ENCODE measurements at regions not wholly inside any gene's neighbourhood (a gene's known extent, or its start where the extent isn't known, plus 50 kb on each side); places are given as distances from the start of the nearest gene placed in this dataset.
"Not testable (repeated sequence)": the region's sequence is repeated elsewhere in the genome, so short reads cannot be mapped to it uniquely, and the experiment has no call there.

GRCh38 chr6:27651371-27651732 is 178.4 kb upstream of the ZNF184 start:
- Histone ChIP-seq H3K4me1 (no peaks in the 10 kb centered on the region), H3K27me3 (peaks cover 93% of the 10 kb centered on the region), H3K4me3 (no peak overlapping the region), H3K36me3 (no peaks in the 10 kb centered on the region), H3K9me3 (peaks cover 0 to 9% (median 0%) of the 10 kb centered on the region in 3 donors), H3K27ac (no peak overlapping the region)
- ATAC-seq: no peak
- 11 to 12% methylated on average over 5 to 6 of the region's 7 CpGs for WGBS, 2 donors (ENCODE audit: low coverage in 1 of 2)
- TF ChIP-seq POLR2AphosphoS5 (IDR thresholded peaks at IDR 0.05) (no peak), EP300 (IDR thresholded peaks at IDR 0.05) (no peak), POLR2A (IDR thresholded peaks at IDR 0.05) (no peak)
- TF ChIP-seq, protein P1, sequence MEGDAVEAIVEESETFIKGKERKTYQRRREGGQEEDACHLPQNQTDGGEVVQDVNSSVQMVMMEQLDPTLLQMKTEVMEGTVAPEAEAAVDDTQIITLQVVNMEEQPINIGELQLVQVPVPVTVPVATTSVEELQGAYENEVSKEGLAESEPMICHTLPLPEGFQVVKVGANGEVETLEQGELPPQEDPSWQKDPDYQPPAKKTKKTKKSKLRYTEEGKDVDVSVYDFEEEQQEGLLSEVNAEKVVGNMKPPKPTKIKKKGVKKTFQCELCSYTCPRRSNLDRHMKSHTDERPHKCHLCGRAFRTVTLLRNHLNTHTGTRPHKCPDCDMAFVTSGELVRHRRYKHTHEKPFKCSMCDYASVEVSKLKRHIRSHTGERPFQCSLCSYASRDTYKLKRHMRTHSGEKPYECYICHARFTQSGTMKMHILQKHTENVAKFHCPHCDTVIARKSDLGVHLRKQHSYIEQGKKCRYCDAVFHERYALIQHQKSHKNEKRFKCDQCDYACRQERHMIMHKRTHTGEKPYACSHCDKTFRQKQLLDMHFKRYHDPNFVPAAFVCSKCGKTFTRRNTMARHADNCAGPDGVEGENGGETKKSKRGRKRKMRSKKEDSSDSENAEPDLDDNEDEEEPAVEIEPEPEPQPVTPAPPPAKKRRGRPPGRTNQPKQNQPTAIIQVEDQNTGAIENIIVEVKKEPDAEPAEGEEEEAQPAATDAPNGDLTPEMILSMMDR (IDR thresholded peaks at IDR 0.05): no peak

GRCh38 chr6:27650620-27651370 is 177.9 kb upstream of the ZNF184 start:
- H3K27me3 ChIP-seq: peaks cover 95% of the 10 kb centered on the region
- ATAC-seq: no peak
- H3K36me3 ChIP-seq: no peaks in the 10 kb centered on the region
- H3K27ac ChIP-seq: no peak overlapping the region
- WGBS, 2 donors (ENCODE audit: low coverage in 1 of 2): 0 to 7% methylated on average over 8 to 16 of the region's 17 CpGs
- H3K4me1 ChIP-seq: no peaks in the 10 kb centered on the region
- TF ChIP-seq EP300 (IDR thresholded peaks at IDR 0.05): no peak
- TF ChIP-seq POLR2AphosphoS5 (IDR thresholded peaks at IDR 0.05): no peak
- no peak for TF ChIP-seq POLR2A (IDR thresholded peaks at IDR 0.05)
- TF ChIP-seq, protein P1 (IDR thresholded peaks at IDR 0.05): no peak
- H3K9me3 ChIP-seq: peaks cover 0 to 9% (median 0%) of the 10 kb centered on the region in 3 donors
- H3K4me3 ChIP-seq: no peak overlapping the region

GRCh38 chr6:27644528-27644927 is 171.6 kb upstream of the ZNF184 start:
- H3K27me3 ChIP-seq: peaks cover 91% of the 10 kb centered on the region
- no peaks in the 10 kb centered on the region for H3K36me3 ChIP-seq
- no peaks in the 10 kb centered on the region for H3K4me1 ChIP-seq
- H3K4me3 ChIP-seq: no peak overlapping the region
- H3K9me3 ChIP-seq: peaks cover 0 to 20% (median 0%) of the 10 kb centered on the region in 3 donors
- TF ChIP-seq POLR2A (IDR thresholded peaks at IDR 0.05) (no peak), POLR2AphosphoS5 (IDR thresholded peaks at IDR 0.05) (no peak), EP300 (IDR thresholded peaks at IDR 0.05) (no peak)
- TF ChIP-seq, protein P1 (IDR thresholded peaks at IDR 0.05): no peak
- 20 to 54% methylated on average over 1 to 3 of the region's 6 CpGs for WGBS, 2 donors (ENCODE audit: low coverage in 1 of 2)
- ATAC-seq: no peak
- no peak overlapping the region for H3K27ac ChIP-seq

DNA sequence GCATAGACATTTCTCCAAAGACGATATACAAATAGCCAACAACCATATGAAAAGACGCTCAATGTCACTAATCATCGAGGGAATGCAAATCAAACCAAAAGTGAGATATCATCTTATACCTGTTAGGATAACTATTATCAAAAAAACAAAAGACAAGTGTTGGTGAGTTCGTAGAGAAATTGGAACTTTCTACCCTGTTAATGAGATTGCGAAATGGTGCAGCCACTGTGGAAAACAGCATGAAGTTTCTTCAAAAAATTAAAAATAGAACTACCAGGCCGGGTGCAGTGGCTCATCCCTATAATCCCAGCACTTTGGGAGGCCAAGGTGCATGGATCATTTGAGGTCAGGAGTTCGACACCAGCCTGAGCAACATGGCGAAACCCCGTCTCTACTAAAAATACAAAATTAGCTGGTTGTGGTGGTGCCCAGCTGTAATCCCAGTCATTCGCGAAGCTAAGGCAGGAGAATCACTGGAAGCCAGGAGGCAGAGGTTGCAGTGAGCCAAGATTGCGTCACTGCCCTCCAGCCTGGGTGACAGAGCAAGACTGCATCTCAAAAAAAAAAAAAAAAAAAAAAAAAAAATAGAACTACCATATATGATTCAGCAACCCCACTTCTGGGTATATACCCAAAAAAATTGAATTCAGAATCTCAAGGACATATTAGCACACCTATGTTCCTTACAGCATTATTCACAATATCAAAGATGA is 170.0 kb upstream of the ZNF184 start:
- no peak for TF ChIP-seq POLR2A (IDR thresholded peaks at IDR 0.05)
- TF ChIP-seq EP300 (IDR thresholded peaks at IDR 0.05): no peak
- TF ChIP-seq, protein P1 (IDR thresholded peaks at IDR 0.05): no peak
- no peak for TF ChIP-seq POLR2AphosphoS5 (IDR thresholded peaks at IDR 0.05)
- peaks cover 90% of the 10 kb centered on the region for H3K27me3 ChIP-seq
- no peaks in the 10 kb centered on the region for H3K36me3 ChIP-seq
- ATAC-seq: no peak
- H3K4me1 ChIP-seq: no peaks in the 10 kb centered on the region
- H3K27ac ChIP-seq: no peak overlapping the region
- WGBS, 2 donors (ENCODE audit: low coverage in 1 of 2): 87 to 100% methylated on average over 5 to 6 of the region's 12 CpGs
- H3K4me3 ChIP-seq: no peak overlapping the region
- peaks cover 0 to 20% (median 0%) of the 10 kb centered on the region in 3 donors for H3K9me3 ChIP-seq

DNA sequence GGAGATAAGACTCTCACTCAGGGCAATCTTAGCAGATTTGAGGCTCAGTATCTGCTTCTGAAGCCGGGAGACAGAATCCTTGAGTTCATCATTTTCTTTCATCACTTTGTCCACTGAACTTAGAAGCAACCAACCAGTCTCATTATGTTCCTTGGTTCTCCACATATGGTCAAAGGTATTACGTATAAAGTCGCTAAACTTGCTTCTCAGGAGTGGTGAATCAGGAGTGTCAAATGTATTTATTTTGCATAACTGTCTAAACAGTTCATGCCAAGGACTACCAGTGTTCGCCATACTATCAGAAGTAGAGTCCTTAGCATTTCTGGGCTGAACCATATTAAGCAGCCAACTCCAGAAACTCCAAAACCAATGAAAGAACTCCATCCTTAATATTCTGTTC is 163.0 kb upstream of the ZNF184 start:
- Histone ChIP-seq H3K27me3 (peaks cover 94% of the 10 kb centered on the region), H3K9me3 (peaks cover 0 to 13% (median 0%) of the 10 kb centered on the region in 3 donors)
- H3K36me3 ChIP-seq, H3K27ac ChIP-seq, H3K4me3 ChIP-seq, ATAC-seq, H3K4me1 ChIP-seq: not testable (repeated sequence)
- WGBS, 2 donors (ENCODE audit: low coverage in 1 of 2): 75 to 94% methylated on average over 3 to 4 of the region's 4 CpGs

DNA sequence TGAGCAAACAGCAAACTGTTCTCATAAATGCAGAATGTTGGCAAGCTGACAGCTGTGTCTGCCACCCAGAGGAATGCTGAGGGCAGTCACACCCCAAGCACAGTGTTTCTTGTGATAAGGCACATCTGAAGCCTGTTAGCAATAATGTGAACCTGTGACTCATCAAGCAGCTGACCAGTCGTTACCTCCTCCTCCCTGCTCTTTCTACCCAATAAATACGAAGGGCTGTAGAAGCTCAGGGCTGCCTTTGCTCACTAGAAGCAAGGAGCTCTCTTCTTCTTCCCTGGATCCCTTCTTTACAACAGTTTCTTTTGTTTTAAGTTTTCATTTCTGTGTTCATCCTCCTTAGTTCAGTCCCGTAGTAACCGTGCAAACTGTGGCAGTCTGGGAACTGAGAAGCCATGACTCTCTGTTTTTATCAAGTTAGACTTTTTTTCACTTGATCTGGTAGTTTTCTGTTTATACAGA is 160.3 kb upstream of the ZNF184 start:
- not testable (repeated sequence) for ATAC-seq, H3K9me3 ChIP-seq, H3K4me3 ChIP-seq, H3K36me3 ChIP-seq, H3K27ac ChIP-seq
- Histone ChIP-seq H3K4me1 (peaks cover 0 to 11% (median 0%) of the 10 kb centered on the region in 3 donors), H3K27me3 (peaks cover 94% of the 10 kb centered on the region)
- WGBS, 2 donors (ENCODE audit: low coverage in 1 of 2): 76 to 78% methylated on average over 3 to 4 of the region's 4 CpGs

All from gastroesophageal sphincter (tissue), 4 donors.